ENCODE measurements at regions not wholly inside any gene's neighbourhood (a gene's known extent, or its start where the extent isn't known, plus 50 kb on each side); places are given as distances from the start of the nearest gene placed in this dataset.

GRCh38 chr14:99347561-99347960 lies 75.6 kb upstream of the BCL11B start:
- no peaks in the 10 kb centered on the region for H3K9me3 ChIP-seq (ENCODE audit: control insufficient read depth, low read length, poor library complexity, severe bottlenecking)
- DNase-seq (no peak), ATAC-seq (no peak)
- Mint-ChIP-seq H3K36me3 (ENCODE audit: low read depth) (peaks cover 4% of the 10 kb centered on the region), H3K4me3 (no peak overlapping the region), H3K27ac (no peak overlapping the region), H3K4me1 (peaks cover 2% of the 10 kb centered on the region), H3K27me3 (peaks cover 35% of the 10 kb centered on the region)

GRCh38 chr14:99346470-99347080 lies 74.6 kb upstream of the BCL11B start:
- Mint-ChIP-seq H3K27ac (no peak overlapping the region), H3K27me3 (peaks cover 38% of the 10 kb centered on the region), H3K36me3 (ENCODE audit: low read depth) (peaks cover 4% of the 10 kb centered on the region), H3K4me1 (peaks cover 2% of the 10 kb centered on the region), H3K4me3 (no peak overlapping the region)
- DNase-seq, result no peak
- ATAC-seq, result no peak
- H3K9me3 ChIP-seq (ENCODE audit: control insufficient read depth, low read length, poor library complexity, severe bottlenecking), result no peaks in the 10 kb centered on the region

DNA sequence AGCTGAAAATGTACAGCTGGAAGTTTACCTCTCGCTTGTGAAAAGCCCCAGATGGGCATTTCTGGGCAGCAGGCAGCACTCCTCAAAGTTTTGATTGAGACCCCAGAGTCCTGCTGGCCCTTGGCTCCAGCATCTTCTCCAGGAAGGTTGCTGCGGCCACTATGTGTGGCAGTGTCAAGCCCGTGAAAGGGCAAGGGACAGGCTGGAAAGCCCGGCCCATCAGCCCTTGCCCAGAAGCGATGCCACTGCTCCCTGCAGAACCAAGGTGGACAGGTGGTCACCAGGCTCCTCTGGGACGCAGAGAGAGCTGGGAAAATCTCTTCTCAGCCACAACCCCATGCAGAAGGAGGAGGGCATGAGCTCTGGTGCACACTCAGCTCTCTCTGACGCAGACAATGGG lies 73.5 kb upstream of the BCL11B start:
- no peak overlapping the region for H3K4me3 Mint-ChIP-seq
- peaks cover 2% of the 10 kb centered on the region for H3K4me1 Mint-ChIP-seq
- peaks cover 4% of the 10 kb centered on the region for H3K36me3 Mint-ChIP-seq (ENCODE audit: low read depth)
- DNase-seq (no peak), ATAC-seq (no peak)
- H3K27me3 Mint-ChIP-seq, result peaks cover 47% of the 10 kb centered on the region
- H3K27ac Mint-ChIP-seq, result no peak overlapping the region
- no peaks in the 10 kb centered on the region for H3K9me3 ChIP-seq (ENCODE audit: control insufficient read depth, low read length, poor library complexity, severe bottlenecking)

GRCh38 chr14:99344051-99344758 lies 72.2 kb upstream of the BCL11B start:
- no peaks in the 10 kb centered on the region for H3K9me3 ChIP-seq (ENCODE audit: control insufficient read depth, low read length, poor library complexity, severe bottlenecking)
- no peak for ATAC-seq
- Mint-ChIP-seq H3K27me3 (peaks cover 54% of the 10 kb centered on the region), H3K36me3 (ENCODE audit: low read depth) (peaks cover 4% of the 10 kb centered on the region), H3K27ac (no peak overlapping the region), H3K4me3 (no peak overlapping the region), H3K4me1 (peaks cover 2% of the 10 kb centered on the region)
- DNase-seq, result no peak

DNA sequence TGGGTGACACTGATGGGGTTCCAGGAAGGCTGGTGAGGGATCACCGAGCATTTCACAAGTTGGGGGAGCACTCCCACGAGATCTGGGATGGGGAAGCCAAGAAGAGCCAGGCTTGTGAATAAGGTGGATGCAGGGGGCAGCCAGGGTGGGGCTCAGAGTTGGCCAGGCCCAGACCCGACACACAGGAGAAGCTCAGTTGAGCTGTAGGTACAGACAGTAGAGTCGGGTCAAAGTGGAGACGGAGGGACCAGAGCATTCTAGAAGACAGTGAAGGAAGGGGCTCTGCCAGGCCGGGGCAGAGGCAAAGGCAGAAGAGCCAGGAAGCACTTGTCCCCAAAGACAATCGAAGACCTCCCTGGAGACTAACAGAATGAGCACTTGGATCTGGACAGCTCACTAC lies 70.9 kb upstream of the BCL11B start:
- no peak for DNase-seq
- Mint-ChIP-seq H3K36me3 (ENCODE audit: low read depth) (peaks cover 6% of the 10 kb centered on the region), H3K4me3 (no peak overlapping the region), H3K27ac (no peak overlapping the region), H3K27me3 (peaks cover 67% of the 10 kb centered on the region), H3K4me1 (peaks cover 2% of the 10 kb centered on the region)
- no peak for ATAC-seq
- H3K9me3 ChIP-seq (ENCODE audit: control insufficient read depth, low read length, poor library complexity, severe bottlenecking), result no peaks in the 10 kb centered on the region

DNA sequence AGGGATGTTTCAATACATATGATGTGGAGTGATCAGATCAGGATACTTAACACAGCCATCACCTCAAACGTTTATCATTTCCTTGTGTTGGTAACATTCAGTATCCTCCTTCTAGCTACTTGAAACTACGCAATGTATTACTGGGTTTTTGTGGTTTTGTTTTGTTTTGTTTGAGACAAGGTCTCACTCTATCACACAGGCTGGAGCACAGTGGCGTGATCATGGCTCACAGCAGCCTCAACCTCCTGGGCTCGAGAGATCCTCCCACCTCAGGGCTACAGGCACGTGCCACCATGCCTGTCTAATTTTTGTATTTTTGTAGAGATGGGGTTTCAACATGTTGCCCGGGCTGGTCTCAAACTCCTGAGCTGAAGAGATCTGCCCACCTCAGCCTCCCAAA lies 70.2 kb upstream of the BCL11B start:
- no peaks in the 10 kb centered on the region for H3K9me3 ChIP-seq (ENCODE audit: control insufficient read depth, low read length, poor library complexity, severe bottlenecking)
- H3K27ac Mint-ChIP-seq, result no peak overlapping the region
- peaks cover 4% of the 10 kb centered on the region for H3K36me3 Mint-ChIP-seq (ENCODE audit: low read depth)
- H3K27me3 Mint-ChIP-seq, result peaks cover 67% of the 10 kb centered on the region
- no peak overlapping the region for H3K4me3 Mint-ChIP-seq
- ATAC-seq (no peak), DNase-seq (no peak)
- H3K4me1 Mint-ChIP-seq, result peaks cover 2% of the 10 kb centered on the region

GRCh38 chr14:99339551-99339950 lies 67.6 kb upstream of the BCL11B start:
- DNase-seq (no peak), ATAC-seq (no peak)
- no peaks in the 10 kb centered on the region for H3K9me3 ChIP-seq (ENCODE audit: control insufficient read depth, low read length, poor library complexity, severe bottlenecking)
- Mint-ChIP-seq H3K27ac (no peak overlapping the region), H3K36me3 (ENCODE audit: low read depth) (peaks cover 2% of the 10 kb centered on the region), H3K4me3 (no peak overlapping the region), H3K27me3 (peaks cover 59% of the 10 kb centered on the region), H3K4me1 (peaks cover 2% of the 10 kb centered on the region)

DNA sequence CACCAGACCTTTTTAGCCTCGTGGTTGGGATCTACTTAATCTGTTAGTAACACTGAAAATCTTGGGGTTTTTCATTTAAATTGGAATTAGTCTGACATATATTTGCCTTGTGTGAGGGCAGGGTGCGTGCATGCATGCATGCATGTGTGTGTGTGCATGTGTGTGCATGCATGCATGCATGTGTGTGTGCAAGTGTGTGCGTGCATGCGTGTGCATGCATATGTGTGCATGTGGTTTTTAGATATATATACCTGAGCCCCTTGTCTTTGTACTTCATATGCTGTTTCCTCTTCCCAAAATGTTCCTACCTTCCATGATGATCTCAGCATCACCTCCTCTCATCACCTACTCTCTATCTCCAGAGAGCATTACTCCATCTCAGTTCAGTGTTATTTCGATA lies 66.3 kb upstream of the BCL11B start:
- peaks cover 56% of the 10 kb centered on the region for H3K27me3 Mint-ChIP-seq
- ATAC-seq (no peak), DNase-seq (no peak)
- peaks cover 2% of the 10 kb centered on the region for H3K4me1 Mint-ChIP-seq
- H3K36me3 Mint-ChIP-seq (ENCODE audit: low read depth), result peaks cover 2% of the 10 kb centered on the region
- no peak overlapping the region for H3K4me3 Mint-ChIP-seq
- H3K27ac Mint-ChIP-seq, result no peak overlapping the region
- H3K9me3 ChIP-seq (ENCODE audit: control insufficient read depth, low read length, poor library complexity, severe bottlenecking), result no peaks in the 10 kb centered on the region

- ATAC-seq (no peak), DNase-seq (no peak)
- peaks cover 2% of the 10 kb centered on the region for H3K4me1 Mint-ChIP-seq
- no peak overlapping the region for H3K4me3 Mint-ChIP-seq
- H3K36me3 Mint-ChIP-seq (ENCODE audit: low read depth), result peaks cover 2% of the 10 kb centered on the region
- H3K27ac Mint-ChIP-seq, result no peak overlapping the region
- H3K27me3 Mint-ChIP-seq, result peaks cover 26% of the 10 kb centered on the region
- no peaks in the 10 kb centered on the region for H3K9me3 ChIP-seq (ENCODE audit: control insufficient read depth, low read length, poor library complexity, severe bottlenecking)
Observed at GRCh38 chr14:99333841-99334635, 62.0 kb upstream of the BCL11B start.

- H3K27me3 Mint-ChIP-seq, result peaks cover 20% of the 10 kb centered on the region
- no peaks in the 10 kb centered on the region for H3K9me3 ChIP-seq (ENCODE audit: control insufficient read depth, low read length, poor library complexity, severe bottlenecking)
- no peak overlapping the region for H3K27ac Mint-ChIP-seq
- peaks cover 2% of the 10 kb centered on the region for H3K4me1 Mint-ChIP-seq
- no peak for ATAC-seq
- DNase-seq, result no peak
- H3K36me3 Mint-ChIP-seq (ENCODE audit: low read depth), result no peaks in the 10 kb centered on the region
- no peak overlapping the region for H3K4me3 Mint-ChIP-seq
Observed at GRCh38 chr14:99333214-99333613, 61.2 kb upstream of the BCL11B start.

GRCh38 chr14:99331811-99332210 lies 59.8 kb upstream of the BCL11B start:
- Mint-ChIP-seq H3K4me1 (peaks cover 2% of the 10 kb centered on the region), H3K27me3 (peaks cover 21% of the 10 kb centered on the region), H3K27ac (no peak overlapping the region), H3K36me3 (ENCODE audit: low read depth) (no peaks in the 10 kb centered on the region), H3K4me3 (no peak overlapping the region)
- ATAC-seq (no peak), DNase-seq (no peak)
- no peaks in the 10 kb centered on the region for H3K9me3 ChIP-seq (ENCODE audit: control insufficient read depth, low read length, poor library complexity, severe bottlenecking)

- ATAC-seq (no peak), DNase-seq (no peak)
- Mint-ChIP-seq H3K4me1 (peaks cover 2% of the 10 kb centered on the region), H3K27me3 (peaks cover 30% of the 10 kb centered on the region), H3K4me3 (no peak overlapping the region), H3K27ac (no peak overlapping the region), H3K36me3 (ENCODE audit: low read depth) (no peaks in the 10 kb centered on the region)
- no peaks in the 10 kb centered on the region for H3K9me3 ChIP-seq (ENCODE audit: control insufficient read depth, low read length, poor library complexity, severe bottlenecking)
Observed at GRCh38 chr14:99330316-99331240, 58.6 kb upstream of the BCL11B start.

Data from T-helper 17 cell (primary cell).